Islet precursor cell (in vitro differentiated cells): ENCODE measurements at regions not wholly inside any gene's neighbourhood (a gene's known extent, or its start where the extent isn't known, plus 50 kb on each side); places are given as distances from the start of the nearest gene placed in this dataset.
A peak's percentile ranks its signal among the peaks of the same experiment; 100 is the strongest.

Experiments
- DNase-seq: peaks from one replicate; pipeline ENCODE4 v3.0.0-alpha.2; 2018

- DNase-seq: no peak
Measured at GRCh38 chr16:82404586-82405315, 222.0 kb upstream of the CDH13 start.

- no peak for DNase-seq
Measured at GRCh38 chr16:82402665-82403218, 224.0 kb upstream of the CDH13 start.

- no peak for DNase-seq
Measured at GRCh38 chr16:82400046-82400445, 226.7 kb upstream of the CDH13 start.

- DNase-seq: no peak
Measured at GRCh38 chr16:82396509-82396908, 226.5 kb upstream of the MPHOSPH6 start.

GRCh38 chr16:82395212-82395611, 225.2 kb upstream of the MPHOSPH6 start:
- no peak for DNase-seq

GRCh38 chr16:82391690-82392089, 221.7 kb upstream of the MPHOSPH6 start:
- DNase-seq: no peak

- no peak for DNase-seq
Measured at GRCh38 chr16:82389956-82390650, 220.1 kb upstream of the MPHOSPH6 start.

- no peak for DNase-seq
Measured at GRCh38 chr16:82386761-82387160, 216.7 kb upstream of the MPHOSPH6 start.

GRCh38 chr16:82384949-82385348, 214.9 kb upstream of the MPHOSPH6 start:
- no peak for DNase-seq

GRCh38 chr16:82384017-82384416, 214.0 kb upstream of the MPHOSPH6 start:
- no peak for DNase-seq

- DNase-seq: no peak
Measured at GRCh38 chr16:82382521-82382920, 212.5 kb upstream of the MPHOSPH6 start.

GRCh38 chr16:82379551-82379950, 209.5 kb upstream of the MPHOSPH6 start:
- no peak for DNase-seq

GRCh38 chr16:82373976-82374375, 204.0 kb upstream of the MPHOSPH6 start:
- DNase-seq: no peak

- DNase-seq: no peak
Measured at GRCh38 chr16:82370282-82370681, 200.3 kb upstream of the MPHOSPH6 start.

GRCh38 chr16:82368041-82368440, 198.0 kb upstream of the MPHOSPH6 start:
- DNase-seq: peak; percentile 71

GRCh38 chr16:82366462-82366861, 196.4 kb upstream of the MPHOSPH6 start:
- DNase-seq: no peak

GRCh38 chr16:82364690-82365089, 194.7 kb upstream of the MPHOSPH6 start:
- DNase-seq: no peak

GRCh38 chr16:82363026-82363816, 193.2 kb upstream of the MPHOSPH6 start:
- DNase-seq: peak; percentile 66

GRCh38 chr16:82361885-82362284, 191.9 kb upstream of the MPHOSPH6 start:
- DNase-seq: no peak

GRCh38 chr16:82360024-82360783, 190.2 kb upstream of the MPHOSPH6 start:
- DNase-seq: no peak

GRCh38 chr16:82358606-82359221, 188.7 kb upstream of the MPHOSPH6 start:
- DNase-seq: no peak

GRCh38 chr16:82358161-82358560, 188.1 kb upstream of the MPHOSPH6 start:
- no peak for DNase-seq
